ENCODE measurements at regions not wholly inside any gene's neighbourhood (a gene's known extent, or its start where the extent isn't known, plus 50 kb on each side); places are given as distances from the start of the nearest gene placed in this dataset.

DNA sequence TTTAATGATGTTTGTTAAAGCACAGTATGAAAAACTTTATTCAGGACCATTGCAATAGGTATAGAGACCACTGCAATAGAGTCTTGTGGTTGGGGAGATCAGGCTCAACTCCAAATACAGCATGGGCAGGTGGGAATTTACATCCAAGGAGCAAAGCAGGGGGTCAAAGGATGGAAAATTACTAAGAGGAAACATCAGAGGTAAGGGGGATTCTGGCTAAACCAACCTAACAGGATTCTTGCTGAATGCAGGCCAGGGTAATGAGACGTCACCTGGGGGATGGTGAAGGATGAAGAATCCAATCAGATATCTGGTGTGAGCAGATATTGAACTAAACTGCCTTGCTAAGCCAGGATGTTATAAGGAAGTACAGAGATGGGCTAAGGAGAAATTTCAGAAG lies 126.6 kb upstream of the MIR17HG start:
- Mint-ChIP-seq H3K9me3 (no peaks in the 10 kb centered on the region), H3K27ac (no peak overlapping the region), H3K4me3 (no peak overlapping the region), H3K4me1 (no peaks in the 10 kb centered on the region), H3K36me3 (ENCODE audit: low read depth) (no peaks in the 10 kb centered on the region), H3K27me3 (no peaks in the 10 kb centered on the region)
- ChIA-PET CTCF (no interaction called here), POLR2A (no interaction called here)
- TF ChIP-seq, protein P1, sequence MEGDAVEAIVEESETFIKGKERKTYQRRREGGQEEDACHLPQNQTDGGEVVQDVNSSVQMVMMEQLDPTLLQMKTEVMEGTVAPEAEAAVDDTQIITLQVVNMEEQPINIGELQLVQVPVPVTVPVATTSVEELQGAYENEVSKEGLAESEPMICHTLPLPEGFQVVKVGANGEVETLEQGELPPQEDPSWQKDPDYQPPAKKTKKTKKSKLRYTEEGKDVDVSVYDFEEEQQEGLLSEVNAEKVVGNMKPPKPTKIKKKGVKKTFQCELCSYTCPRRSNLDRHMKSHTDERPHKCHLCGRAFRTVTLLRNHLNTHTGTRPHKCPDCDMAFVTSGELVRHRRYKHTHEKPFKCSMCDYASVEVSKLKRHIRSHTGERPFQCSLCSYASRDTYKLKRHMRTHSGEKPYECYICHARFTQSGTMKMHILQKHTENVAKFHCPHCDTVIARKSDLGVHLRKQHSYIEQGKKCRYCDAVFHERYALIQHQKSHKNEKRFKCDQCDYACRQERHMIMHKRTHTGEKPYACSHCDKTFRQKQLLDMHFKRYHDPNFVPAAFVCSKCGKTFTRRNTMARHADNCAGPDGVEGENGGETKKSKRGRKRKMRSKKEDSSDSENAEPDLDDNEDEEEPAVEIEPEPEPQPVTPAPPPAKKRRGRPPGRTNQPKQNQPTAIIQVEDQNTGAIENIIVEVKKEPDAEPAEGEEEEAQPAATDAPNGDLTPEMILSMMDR (IDR thresholded peaks at IDR 0.05): no peak
- DNase-seq: no peak
- ATAC-seq (ENCODE audit: low read depth): no peak
- intact Hi-C loops (cut with micrococcal nuclease): no loop called here

DNA sequence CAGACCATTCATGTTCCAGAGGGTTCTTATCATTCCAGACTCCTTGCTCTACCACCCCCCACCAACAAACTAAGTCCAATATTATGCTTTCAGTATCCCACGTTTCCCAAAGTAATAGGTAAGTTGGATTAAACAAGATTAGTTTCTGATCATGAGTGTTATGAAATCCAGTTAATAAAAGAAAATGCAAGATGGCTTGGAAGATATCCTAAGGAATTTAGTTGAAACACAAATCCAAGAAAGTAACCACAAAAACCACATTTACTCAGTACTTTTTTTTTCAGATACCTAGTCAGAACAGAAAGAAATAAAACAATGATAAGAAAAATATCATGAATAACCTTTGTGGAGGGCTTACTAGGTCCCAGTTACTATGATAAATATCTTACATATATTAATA lies 119.4 kb upstream of the MIR17HG start:
- Mint-ChIP-seq H3K27ac (no peak overlapping the region), H3K4me3 (no peak overlapping the region), H3K27me3 (no peaks in the 10 kb centered on the region), H3K36me3 (ENCODE audit: low read depth) (no peaks in the 10 kb centered on the region), H3K4me1 (no peaks in the 10 kb centered on the region), H3K9me3 (no peaks in the 10 kb centered on the region)
- TF ChIP-seq, protein P1 (IDR thresholded peaks at IDR 0.05): no peak
- POLR2A ChIA-PET: no interaction called here
- no peak for ATAC-seq (ENCODE audit: low read depth)
- CTCF ChIA-PET: no interaction called here
- no peak for DNase-seq
- intact Hi-C loops (cut with micrococcal nuclease): no loop called here

DNA sequence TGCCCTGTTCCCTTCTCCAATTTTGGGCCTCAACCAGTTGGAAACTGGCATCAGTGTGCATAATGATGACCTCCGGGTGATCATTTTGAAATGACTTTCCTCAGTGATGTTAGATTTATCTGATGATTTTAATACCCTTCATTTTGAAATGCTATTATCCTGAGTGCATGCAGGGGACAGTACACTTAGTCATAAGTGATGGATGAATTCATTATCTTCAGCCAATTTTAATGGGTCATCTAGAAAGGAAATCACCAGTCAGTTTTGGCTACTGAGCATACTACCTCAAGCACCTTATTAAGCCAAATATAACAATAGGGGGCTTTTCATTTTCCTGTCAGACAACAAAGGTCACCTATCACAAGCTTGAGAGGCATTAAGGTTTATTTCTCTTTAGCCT lies 118.5 kb upstream of the MIR17HG start:
- intact Hi-C loops (cut with micrococcal nuclease): no loop called here
- Mint-ChIP-seq H3K4me1 (no peaks in the 10 kb centered on the region), H3K36me3 (ENCODE audit: low read depth) (no peaks in the 10 kb centered on the region), H3K27ac (no peak overlapping the region), H3K27me3 (no peaks in the 10 kb centered on the region), H3K4me3 (no peak overlapping the region), H3K9me3 (no peaks in the 10 kb centered on the region)
- ATAC-seq (ENCODE audit: low read depth) (no peak), DNase-seq (no peak)
- TF ChIP-seq, protein P1 (IDR thresholded peaks at IDR 0.05): no peak
- ChIA-PET POLR2A (no interaction called here), CTCF (no interaction called here)

DNA sequence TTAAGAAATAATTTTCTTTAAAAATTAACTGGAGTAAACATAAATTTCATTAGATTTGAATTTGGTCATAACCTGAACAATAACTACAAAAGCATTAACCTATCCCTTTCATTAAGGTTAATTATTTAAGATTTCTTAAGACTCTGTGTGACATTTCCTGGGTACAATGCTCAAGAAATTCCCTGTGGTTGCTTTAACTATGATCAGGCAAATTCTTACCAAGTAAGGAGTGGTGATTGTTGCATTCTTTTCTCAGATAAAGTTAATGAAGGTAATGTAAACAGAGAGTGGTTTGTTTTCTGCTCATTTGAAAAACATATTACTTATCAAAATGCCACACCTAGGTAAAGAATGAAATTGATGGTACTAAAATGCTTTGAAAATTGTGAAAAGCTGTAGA lies 114.8 kb upstream of the MIR17HG start:
- ChIA-PET POLR2A (no interaction called here), CTCF (no interaction called here)
- ATAC-seq (ENCODE audit: low read depth): no peak
- Mint-ChIP-seq H3K9me3 (no peaks in the 10 kb centered on the region), H3K27me3 (no peaks in the 10 kb centered on the region), H3K27ac (no peak overlapping the region), H3K4me1 (no peaks in the 10 kb centered on the region), H3K36me3 (ENCODE audit: low read depth) (no peaks in the 10 kb centered on the region), H3K4me3 (no peak overlapping the region)
- intact Hi-C loops (cut with micrococcal nuclease): no loop called here
- DNase-seq: no peak
- TF ChIP-seq, protein P1 (IDR thresholded peaks at IDR 0.05): no peak

DNA sequence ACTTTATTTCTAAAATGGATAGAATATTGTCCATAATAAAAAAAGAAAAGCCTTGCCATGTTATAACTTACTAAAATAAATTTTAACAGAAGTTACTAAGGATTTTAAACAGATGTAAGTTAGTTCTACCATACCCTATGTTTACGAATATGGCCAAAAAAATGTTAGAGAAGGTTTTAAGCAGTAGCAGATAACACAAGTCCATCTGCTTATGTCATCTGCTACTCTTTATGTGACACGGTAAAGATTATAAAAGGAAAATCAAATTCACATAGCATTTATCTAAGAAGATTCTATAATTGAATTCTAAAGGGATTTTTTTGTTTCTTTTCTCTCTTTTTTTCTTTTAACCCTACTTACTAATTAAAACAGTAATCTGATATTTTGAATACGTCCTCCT lies 114.2 kb upstream of the MIR17HG start:
- Mint-ChIP-seq H3K36me3 (ENCODE audit: low read depth) (no peaks in the 10 kb centered on the region), H3K4me3 (no peak overlapping the region), H3K27me3 (no peaks in the 10 kb centered on the region), H3K27ac (no peak overlapping the region), H3K9me3 (no peaks in the 10 kb centered on the region), H3K4me1 (no peaks in the 10 kb centered on the region)
- TF ChIP-seq, protein P1 (IDR thresholded peaks at IDR 0.05): no peak
- POLR2A ChIA-PET: no interaction called here
- DNase-seq (no peak), ATAC-seq (ENCODE audit: low read depth) (no peak)
- intact Hi-C loops (cut with micrococcal nuclease): no loop called here
- CTCF ChIA-PET: no interaction called here
